ENCODE measurements at regions not wholly inside any gene's neighbourhood (a gene's known extent, or its start where the extent isn't known, plus 50 kb on each side); places are given as distances from the start of the nearest gene placed in this dataset.

DNA sequence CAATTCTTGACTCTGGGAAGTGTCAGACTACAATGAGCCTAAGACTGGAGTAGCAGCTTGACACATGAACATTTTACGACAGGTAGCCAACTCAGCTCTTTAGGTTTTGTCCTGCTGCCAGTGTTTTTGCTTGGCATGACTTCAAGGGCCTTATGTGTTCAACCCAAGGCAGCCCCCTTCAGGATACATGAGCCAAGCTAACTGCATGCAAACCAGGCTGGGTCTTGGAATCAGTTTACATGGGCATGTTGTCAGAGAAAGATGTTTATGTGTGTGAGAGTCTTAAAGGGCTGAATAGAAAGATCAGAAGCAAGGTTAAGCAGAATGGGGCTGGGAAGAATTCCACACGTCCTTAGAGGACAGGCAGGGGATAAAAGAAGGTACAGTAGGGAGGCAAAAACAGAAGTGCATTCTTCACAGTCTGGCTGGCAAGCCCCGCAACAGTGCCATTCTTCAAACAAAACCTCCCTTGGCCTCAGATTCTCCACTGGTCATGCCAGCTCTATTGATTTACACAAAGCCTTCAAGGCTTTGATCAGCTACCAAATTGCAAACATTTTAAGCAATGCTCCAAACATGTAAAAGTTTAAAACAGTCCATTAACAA lies 97.3 kb downstream of the NKX6-1 start:
- no peak for DNase-seq (ENCODE audit: low spot score)
- TF ChIP-seq, protein P1, sequence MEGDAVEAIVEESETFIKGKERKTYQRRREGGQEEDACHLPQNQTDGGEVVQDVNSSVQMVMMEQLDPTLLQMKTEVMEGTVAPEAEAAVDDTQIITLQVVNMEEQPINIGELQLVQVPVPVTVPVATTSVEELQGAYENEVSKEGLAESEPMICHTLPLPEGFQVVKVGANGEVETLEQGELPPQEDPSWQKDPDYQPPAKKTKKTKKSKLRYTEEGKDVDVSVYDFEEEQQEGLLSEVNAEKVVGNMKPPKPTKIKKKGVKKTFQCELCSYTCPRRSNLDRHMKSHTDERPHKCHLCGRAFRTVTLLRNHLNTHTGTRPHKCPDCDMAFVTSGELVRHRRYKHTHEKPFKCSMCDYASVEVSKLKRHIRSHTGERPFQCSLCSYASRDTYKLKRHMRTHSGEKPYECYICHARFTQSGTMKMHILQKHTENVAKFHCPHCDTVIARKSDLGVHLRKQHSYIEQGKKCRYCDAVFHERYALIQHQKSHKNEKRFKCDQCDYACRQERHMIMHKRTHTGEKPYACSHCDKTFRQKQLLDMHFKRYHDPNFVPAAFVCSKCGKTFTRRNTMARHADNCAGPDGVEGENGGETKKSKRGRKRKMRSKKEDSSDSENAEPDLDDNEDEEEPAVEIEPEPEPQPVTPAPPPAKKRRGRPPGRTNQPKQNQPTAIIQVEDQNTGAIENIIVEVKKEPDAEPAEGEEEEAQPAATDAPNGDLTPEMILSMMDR (IDR thresholded peaks at IDR 0.05; ENCODE audit: extremely low read depth, missing control alignments): no peak

DNA sequence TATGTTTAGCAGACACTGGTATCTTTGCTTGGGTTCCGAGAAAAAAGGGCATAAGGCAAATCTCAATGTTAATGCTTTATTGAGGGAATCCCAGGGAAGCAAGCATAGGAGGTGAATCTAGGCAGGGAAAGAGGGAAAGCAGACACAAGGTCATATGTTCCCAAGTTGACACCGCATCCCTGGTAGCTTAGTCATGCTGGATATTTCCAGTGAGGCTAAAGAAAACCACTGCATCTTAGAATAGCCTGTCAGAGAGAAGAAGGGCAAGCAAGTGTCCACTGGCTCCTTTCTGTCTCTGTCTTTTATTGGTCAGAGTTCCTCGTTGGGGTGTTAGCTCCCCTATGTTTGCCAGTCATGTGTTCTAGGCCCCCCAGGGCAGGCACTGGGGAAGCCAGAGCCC lies 104.7 kb downstream of the NKX6-1 start:
- TF ChIP-seq, protein P1 (IDR thresholded peaks at IDR 0.05; ENCODE audit: extremely low read depth, missing control alignments): no peak
- DNase-seq (ENCODE audit: low spot score): no peak

DNA sequence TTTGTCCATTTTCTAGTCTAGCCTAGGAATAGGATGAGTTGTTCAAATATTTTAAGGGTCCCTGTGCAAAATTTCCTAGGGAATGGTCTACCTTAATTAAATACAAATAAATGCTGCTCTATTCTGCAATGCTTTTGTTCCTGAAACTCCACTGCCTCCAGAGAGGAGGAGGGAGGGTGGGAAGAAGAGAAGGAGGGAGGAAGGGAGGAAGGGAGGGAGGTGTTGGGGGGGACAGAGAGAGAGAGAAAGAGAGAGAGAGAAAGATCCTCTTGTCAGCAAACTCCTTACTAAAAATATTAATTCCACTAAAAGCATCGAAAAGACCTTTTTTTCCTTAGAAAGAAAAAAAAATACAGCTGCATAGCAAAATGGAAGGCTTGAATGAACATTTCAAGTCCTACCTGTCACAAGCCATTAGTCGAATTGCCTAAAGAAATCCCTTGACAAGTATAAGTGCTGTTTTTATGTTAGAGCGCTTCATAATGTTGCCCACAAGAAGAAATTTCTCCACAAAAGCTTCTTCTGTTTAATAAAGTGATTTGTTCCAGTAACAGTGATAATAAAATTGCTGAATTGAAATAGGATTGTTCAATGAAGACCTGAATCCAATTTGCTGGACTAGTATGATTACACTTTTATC lies 106.0 kb downstream of the NKX6-1 start:
- TF ChIP-seq, protein P1 (IDR thresholded peaks at IDR 0.05; ENCODE audit: extremely low read depth, missing control alignments): no peak
- DNase-seq (ENCODE audit: low spot score): no peak

DNA sequence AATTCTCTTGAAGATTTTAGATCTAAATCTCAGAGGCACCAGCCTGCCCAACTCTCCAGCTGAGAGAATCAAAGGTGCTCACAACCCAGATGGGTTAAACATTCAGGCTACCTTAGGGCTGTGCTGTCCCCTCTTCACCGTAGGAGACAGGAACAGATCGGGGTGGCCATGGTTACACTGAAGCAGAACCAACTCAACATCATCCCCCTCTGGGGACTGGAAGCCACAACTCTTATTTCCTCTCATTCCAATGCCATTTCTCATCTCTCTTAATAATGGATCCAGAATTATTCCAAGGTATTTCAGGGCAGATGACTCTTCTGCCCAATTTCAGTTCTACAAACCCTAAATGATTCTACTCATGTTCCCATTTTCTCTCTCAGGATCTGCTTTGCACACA lies 109.7 kb downstream of the NKX6-1 start:
- no peak for DNase-seq (ENCODE audit: low spot score)

DNA sequence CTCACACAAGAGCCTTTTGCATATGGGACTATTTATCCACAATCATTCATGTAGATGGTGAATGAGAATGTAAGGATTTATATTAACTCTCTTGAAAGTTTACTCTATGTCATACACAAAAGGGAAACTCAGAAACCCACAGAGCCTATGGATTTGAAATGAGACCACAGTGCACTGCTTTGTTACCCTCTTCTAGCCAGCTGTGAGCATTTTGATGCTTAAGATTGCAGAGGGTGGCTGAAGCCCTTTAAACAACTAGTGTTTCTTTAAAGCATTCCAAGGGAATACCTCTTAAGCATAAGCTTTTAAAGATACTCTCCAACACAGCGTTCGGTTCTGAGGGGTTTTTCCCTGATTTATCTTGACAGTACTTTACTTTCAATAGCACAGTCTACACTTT lies 113.9 kb downstream of the NKX6-1 start:
- DNase-seq (ENCODE audit: low spot score): no peak
- TF ChIP-seq, protein P1 (IDR thresholded peaks at IDR 0.05; ENCODE audit: extremely low read depth, missing control alignments): no peak

More for the DNA sequence above, 109.7 kb downstream of the NKX6-1 start:
- TF ChIP-seq, protein P1 (IDR thresholded peaks at IDR 0.05; ENCODE audit: extremely low read depth, missing control alignments): no peak

DNA sequence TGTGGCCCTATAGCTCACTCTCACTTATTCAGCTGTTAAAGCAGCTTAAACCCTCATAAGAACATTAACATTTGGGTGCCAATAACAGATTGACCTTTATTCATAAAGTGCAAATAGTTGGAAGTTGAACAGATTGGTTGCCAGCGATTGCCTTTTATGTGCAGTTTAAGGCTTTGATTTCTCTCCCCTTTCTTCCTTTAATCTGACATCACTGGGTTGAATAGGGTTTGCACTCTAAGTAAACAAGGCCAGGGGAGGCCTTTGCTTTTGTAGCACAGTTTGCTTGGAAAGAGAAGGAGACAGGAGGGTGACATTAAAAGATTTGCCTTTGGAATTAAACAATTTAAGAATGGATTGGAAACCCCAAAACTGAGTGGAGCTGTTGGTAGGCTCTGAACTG lies 114.3 kb downstream of the NKX6-1 start:
- TF ChIP-seq, protein P1 (IDR thresholded peaks at IDR 0.05; ENCODE audit: extremely low read depth, missing control alignments): no peak

DNA sequence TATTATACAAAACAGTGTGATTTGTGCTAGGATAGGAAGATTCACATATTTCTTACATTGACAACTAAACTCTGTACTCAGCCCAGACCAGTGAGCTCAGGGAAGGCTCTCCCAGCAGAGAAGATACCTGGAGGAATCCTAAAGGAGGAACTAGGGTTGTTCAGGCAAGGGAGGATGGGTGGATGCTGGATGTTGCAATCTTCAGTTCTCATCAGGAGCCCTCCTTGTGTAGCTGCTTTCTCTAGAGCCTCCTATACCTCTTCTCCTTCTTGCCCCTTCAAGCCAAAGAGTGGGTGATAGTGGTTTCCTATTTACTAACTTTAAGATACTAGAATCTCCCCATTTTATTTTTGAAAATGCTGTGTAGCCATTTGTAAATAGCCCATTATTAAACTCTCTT lies 117.3 kb downstream of the NKX6-1 start:
- DNase-seq (ENCODE audit: low spot score): no peak
- TF ChIP-seq, protein P1 (IDR thresholded peaks at IDR 0.05; ENCODE audit: extremely low read depth, missing control alignments): no peak

More for the DNA sequence above, 114.3 kb downstream of the NKX6-1 start:
- DNase-seq (ENCODE audit: low spot score): no peak
